Sigmoid colon (tissue), 6 donors: ENCODE measurements at regions not wholly inside any gene's neighbourhood (a gene's known extent, or its start where the extent isn't known, plus 50 kb on each side); places are given as distances from the start of the nearest gene placed in this dataset.

Experiments used
- DNase-seq: peaks from one replicate; pipeline ENCODE4 v3.0.0-alpha.2; 2019
- H3K27ac ChIP-seq, 4 donors: fragments of 200-600 bp; sonication (generic); one replicate each; pipeline ENCODE4 v1.5.1; 2016 to 2019; ENCODE audit warnings: mild to moderate bottlenecking in 1 of 4
- H3K27me3 ChIP-seq, 3 donors: fragments of 200-600 bp; sonication (generic); one replicate each; pipeline ENCODE4 v1.5.1; 2019; ENCODE audit warnings: mild to moderate bottlenecking in 1 of 3
- H3K36me3 ChIP-seq, 4 donors: fragments of 200-600 bp; sonication (generic); one replicate each; pipeline ENCODE4 v1.5.1; 2016 to 2019
- H3K4me1 ChIP-seq, 4 donors: fragments of 200-600 bp; sonication (generic); one replicate each; pipeline ENCODE4 v1.5.1; 2017 to 2019
- H3K4me3 ChIP-seq, 4 donors: fragments of 200-600 bp; sonication (generic); one replicate each; pipeline ENCODE4 v1.5.1; 2017 to 2019; ENCODE audit warnings: mild to moderate bottlenecking in 2 of 4, moderate library complexity in 1 of 4
- H3K9me3 ChIP-seq, 4 donors: fragments of 200-600 bp in 3 of 4; sonication (generic) in 3 of 4; one replicate each; pipeline versions ENCODE4 v1.5.1 to v1.6.1; 2013 to 2019
- EP300 ChIP-seq, 4 donors: sonication (generic); formaldehyde crosslinking; IDR thresholded peaks; one replicate each; pipeline ENCODE4 v1.6.1; 2017; ENCODE audit warnings: antibody characterized with exemption in 4 of 4
- POLR2A ChIP-seq, 2 donors: fragments of 450-650 bp; IDR thresholded peaks; one replicate each; pipeline ENCODE4 v1.6.1; 2016; ENCODE audit warnings: antibody characterized with exemption in 2 of 2, mild to moderate bottlenecking in 2 of 2, moderate library complexity in 2 of 2
- POLR2AphosphoS5 ChIP-seq, 4 donors: sonication (generic); formaldehyde crosslinking; IDR thresholded peaks; one replicate each; pipeline ENCODE4 v1.6.1; 2017; ENCODE audit warnings: antibody characterized with exemption in 4 of 4
- WGBS, 2 donors: extraction: QIAGEN DNeasy Blood & Tissue Kit; methylation state at CpG; one replicate each; pipeline ENCODE4 v1.1.7; 2013; 5-methylcytosine and 5-hydroxymethylcytosine counted together
- intact Hi-C: fragments of 100-400 bp; cut with DNase I; formaldehyde crosslinking; loops from one replicate; pipeline ENCODE4 v1.15.1; 2023
- TF ChIP-seq, protein P1 (sequence below), 4 experiments: fragments of 450-650 bp in 3 of 4; fragments of 200-600 bp in 1 of 4; IDR thresholded peaks; one replicate each; pipeline ENCODE4 v1.5.1; 2016 to 2019; ENCODE audit warnings: antibody characterized with exemption in 4 of 4, mild to moderate bottlenecking in 3 of 4, moderate library complexity in 2 of 4
- donor health status: healthy with polysubstance abuse.
- donor health status: healthy.

DNA sequence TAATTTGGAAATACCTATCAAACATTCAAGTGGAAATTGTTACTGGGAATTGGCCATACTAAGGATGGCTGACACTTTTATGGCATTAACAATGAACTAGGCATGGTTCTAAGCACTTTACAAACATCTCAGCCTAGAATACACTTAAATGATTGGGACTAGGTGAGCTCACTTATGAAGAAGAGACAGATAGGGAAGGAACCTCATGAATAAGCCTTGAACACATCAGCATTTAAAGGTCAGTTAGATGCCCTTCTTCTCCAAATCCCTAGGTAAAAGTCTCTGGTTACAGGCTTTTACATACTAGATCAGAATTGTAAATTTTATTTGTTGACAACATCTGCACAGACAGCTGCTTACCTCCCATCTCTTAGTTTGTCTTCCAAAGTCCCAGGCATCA, 488.6 kb downstream of the RMST start:
- Histone ChIP-seq H3K36me3 (no peaks in the 10 kb centered on the region), H3K9me3 (no peaks in the 10 kb centered on the region), H3K4me1 (no peaks in the 10 kb centered on the region), H3K4me3 (no peak overlapping the region), H3K27me3 (no peaks in the 10 kb centered on the region), H3K27ac (no peak overlapping the region)
- TF ChIP-seq POLR2A (IDR thresholded peaks at IDR 0.05), result no peak
- no peak for TF ChIP-seq EP300 (IDR thresholded peaks at IDR 0.05)
- TF ChIP-seq, protein P1, sequence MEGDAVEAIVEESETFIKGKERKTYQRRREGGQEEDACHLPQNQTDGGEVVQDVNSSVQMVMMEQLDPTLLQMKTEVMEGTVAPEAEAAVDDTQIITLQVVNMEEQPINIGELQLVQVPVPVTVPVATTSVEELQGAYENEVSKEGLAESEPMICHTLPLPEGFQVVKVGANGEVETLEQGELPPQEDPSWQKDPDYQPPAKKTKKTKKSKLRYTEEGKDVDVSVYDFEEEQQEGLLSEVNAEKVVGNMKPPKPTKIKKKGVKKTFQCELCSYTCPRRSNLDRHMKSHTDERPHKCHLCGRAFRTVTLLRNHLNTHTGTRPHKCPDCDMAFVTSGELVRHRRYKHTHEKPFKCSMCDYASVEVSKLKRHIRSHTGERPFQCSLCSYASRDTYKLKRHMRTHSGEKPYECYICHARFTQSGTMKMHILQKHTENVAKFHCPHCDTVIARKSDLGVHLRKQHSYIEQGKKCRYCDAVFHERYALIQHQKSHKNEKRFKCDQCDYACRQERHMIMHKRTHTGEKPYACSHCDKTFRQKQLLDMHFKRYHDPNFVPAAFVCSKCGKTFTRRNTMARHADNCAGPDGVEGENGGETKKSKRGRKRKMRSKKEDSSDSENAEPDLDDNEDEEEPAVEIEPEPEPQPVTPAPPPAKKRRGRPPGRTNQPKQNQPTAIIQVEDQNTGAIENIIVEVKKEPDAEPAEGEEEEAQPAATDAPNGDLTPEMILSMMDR (IDR thresholded peaks at IDR 0.05), result no peak
- TF ChIP-seq POLR2AphosphoS5 (IDR thresholded peaks at IDR 0.05), result no peak
- intact Hi-C loops, result no loop called here
- no peak for DNase-seq

DNA sequence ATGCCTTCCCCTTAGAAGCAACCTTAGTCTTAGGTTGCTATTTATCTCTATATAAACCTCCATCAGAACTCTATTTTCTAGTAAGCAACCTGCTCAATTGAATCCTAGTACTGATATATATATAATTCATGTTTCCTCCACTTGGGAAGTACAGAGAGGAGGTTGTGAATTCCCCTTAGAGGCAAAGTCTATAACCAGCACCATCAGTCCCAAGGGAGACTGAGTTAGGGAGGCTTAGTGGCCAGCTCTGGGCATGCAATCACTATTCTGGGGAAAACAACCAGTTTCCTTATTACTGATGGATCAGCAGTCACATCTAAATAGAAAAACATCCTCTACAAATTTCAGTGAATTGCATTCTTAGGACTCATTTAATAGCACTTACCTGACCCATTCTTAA, 489.1 kb downstream of the RMST start:
- Histone ChIP-seq H3K4me1 (no peaks in the 10 kb centered on the region), H3K27me3 (no peaks in the 10 kb centered on the region), H3K4me3 (no peak overlapping the region), H3K9me3 (no peaks in the 10 kb centered on the region), H3K36me3 (no peaks in the 10 kb centered on the region), H3K27ac (no peak overlapping the region)
- TF ChIP-seq POLR2A (IDR thresholded peaks at IDR 0.05) (no peak), POLR2AphosphoS5 (IDR thresholded peaks at IDR 0.05) (no peak), EP300 (IDR thresholded peaks at IDR 0.05) (no peak)
- TF ChIP-seq, protein P1 (IDR thresholded peaks at IDR 0.05), result no peak
- DNase-seq, result no peak
- intact Hi-C loops, result no loop called here

DNA sequence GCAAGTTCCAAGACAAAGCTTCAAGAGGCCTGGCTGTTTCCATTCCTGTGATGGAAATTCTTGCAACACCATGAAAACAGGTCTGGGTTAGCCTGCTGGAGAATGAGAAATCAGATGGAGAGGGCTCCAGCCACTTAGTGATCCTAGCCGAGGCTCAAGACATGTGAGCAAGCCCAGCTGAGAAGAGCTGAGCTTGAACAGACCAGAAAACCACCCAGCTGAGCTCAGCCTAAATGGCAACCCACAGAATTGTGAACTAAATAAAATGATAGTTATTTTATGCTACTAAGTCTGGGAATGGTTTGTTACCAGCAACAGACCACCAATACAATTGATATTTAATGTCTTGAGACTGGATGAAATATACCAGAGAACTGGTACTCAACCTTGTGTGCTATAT, 494.5 kb downstream of the RMST start:
- Histone ChIP-seq H3K27me3 (no peaks in the 10 kb centered on the region), H3K27ac (no peak overlapping the region), H3K9me3 (peaks cover 0 to 6% (median 5%) of the 10 kb centered on the region in 4 donors), H3K4me3 (no peak overlapping the region), H3K36me3 (no peaks in the 10 kb centered on the region), H3K4me1 (no peaks in the 10 kb centered on the region)
- WGBS, 2 donors, result 84 to 90% methylated on average over 1 of the region's 1 CpG
- TF ChIP-seq POLR2A (IDR thresholded peaks at IDR 0.05), result no peak
- TF ChIP-seq EP300 (IDR thresholded peaks at IDR 0.05), result no peak
- TF ChIP-seq POLR2AphosphoS5 (IDR thresholded peaks at IDR 0.05), result no peak
- TF ChIP-seq, protein P1 (IDR thresholded peaks at IDR 0.05), result no peak
- no peak for DNase-seq
- intact Hi-C loops, result no loop called here

- TF ChIP-seq POLR2A (IDR thresholded peaks at IDR 0.05) (no peak), POLR2AphosphoS5 (IDR thresholded peaks at IDR 0.05) (no peak), EP300 (IDR thresholded peaks at IDR 0.05) (no peak)
- TF ChIP-seq, protein P1 (IDR thresholded peaks at IDR 0.05), result no peak
- intact Hi-C loops, result no loop called here
- 66 to 84% methylated on average over 3 of the region's 3 CpGs for WGBS, 2 donors
Measured at GRCh38 chr12:97960225-97960624, 497.6 kb downstream of the RMST start.

More at GRCh38 chr12:97960225-97960624, 497.6 kb downstream of the RMST start:
- DNase-seq, result no peak
- Histone ChIP-seq H3K27me3 (no peaks in the 10 kb centered on the region), H3K36me3 (no peaks in the 10 kb centered on the region), H3K27ac (no peak overlapping the region), H3K9me3 (peaks cover 0 to 6% (median 5%) of the 10 kb centered on the region in 4 donors), H3K4me1 (no peaks in the 10 kb centered on the region), H3K4me3 (no peak overlapping the region)
